Right lobe of liver (tissue), 4 donors: ENCODE measurements at regions not wholly inside any gene's neighbourhood (a gene's known extent, or its start where the extent isn't known, plus 50 kb on each side); places are given as distances from the start of the nearest gene placed in this dataset.

Source experiments
- POLR2A ChIP-seq: fragments of 450-650 bp; IDR thresholded peaks from one replicate; pipeline ENCODE4 v1.6.1; 2017; ENCODE audit warnings: antibody characterized with exemption, mild to moderate bottlenecking
- TF ChIP-seq, protein P1 (sequence below), 4 donors: fragments of 200-600 bp in 3 of 4; fragments of 450-650 bp in 1 of 4; IDR thresholded peaks; one replicate each; pipeline versions ENCODE4 v1.5.1 to v1.8.0; 2016 to 2022; ENCODE audit warnings: antibody characterized with exemption in 4 of 4, mild to moderate bottlenecking in 2 of 4
- donor health status: DM: no; HTN: no; CAD: no.
- donor health status: DM: no; HTN: no; CAD: no.
- donor health status: DM: no; HTN: yes; CAD: no.

DNA sequence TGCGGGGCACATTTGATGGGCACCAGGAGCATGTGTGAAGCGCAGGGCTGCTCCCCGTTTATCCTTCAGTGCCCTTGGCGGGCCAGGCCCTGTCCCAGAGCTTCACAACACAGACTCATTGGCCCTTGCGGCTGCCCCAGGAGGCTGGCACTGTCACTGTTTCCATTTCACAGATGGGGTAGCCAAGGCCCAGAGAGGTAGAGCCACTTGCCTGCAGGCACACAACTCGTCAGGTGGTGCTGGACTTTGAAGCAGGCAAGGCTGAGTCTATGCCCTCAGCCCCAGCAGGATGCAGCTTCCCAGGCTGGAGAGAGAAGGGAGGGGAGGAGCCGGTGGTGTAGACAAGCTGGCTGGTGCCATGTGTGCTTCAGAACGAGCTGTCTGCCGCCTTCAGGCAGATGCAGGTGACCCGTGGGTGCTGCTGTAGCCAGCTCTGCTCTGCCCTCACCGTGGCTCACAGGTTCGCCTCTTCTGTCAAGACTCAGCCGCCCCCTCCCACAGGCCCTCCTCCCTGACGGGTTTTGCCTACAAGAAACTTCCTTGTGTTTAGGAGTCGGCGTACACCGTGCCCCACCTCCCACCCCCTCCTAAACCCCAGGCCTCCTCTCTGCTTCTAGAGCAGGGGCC lies 232.3 kb upstream of the CIBAR2 start:
- TF ChIP-seq POLR2A, result no peak
- TF ChIP-seq, protein P1, sequence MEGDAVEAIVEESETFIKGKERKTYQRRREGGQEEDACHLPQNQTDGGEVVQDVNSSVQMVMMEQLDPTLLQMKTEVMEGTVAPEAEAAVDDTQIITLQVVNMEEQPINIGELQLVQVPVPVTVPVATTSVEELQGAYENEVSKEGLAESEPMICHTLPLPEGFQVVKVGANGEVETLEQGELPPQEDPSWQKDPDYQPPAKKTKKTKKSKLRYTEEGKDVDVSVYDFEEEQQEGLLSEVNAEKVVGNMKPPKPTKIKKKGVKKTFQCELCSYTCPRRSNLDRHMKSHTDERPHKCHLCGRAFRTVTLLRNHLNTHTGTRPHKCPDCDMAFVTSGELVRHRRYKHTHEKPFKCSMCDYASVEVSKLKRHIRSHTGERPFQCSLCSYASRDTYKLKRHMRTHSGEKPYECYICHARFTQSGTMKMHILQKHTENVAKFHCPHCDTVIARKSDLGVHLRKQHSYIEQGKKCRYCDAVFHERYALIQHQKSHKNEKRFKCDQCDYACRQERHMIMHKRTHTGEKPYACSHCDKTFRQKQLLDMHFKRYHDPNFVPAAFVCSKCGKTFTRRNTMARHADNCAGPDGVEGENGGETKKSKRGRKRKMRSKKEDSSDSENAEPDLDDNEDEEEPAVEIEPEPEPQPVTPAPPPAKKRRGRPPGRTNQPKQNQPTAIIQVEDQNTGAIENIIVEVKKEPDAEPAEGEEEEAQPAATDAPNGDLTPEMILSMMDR (IDR thresholded peaks at IDR 0.05), result no peak
